ENCODE measurements at regions not wholly inside any gene's neighbourhood (a gene's known extent, or its start where the extent isn't known, plus 50 kb on each side); places are given as distances from the start of the nearest gene placed in this dataset.

GRCh38 chr10:124346831-124347230 lies 71.9 kb downstream of the OAT start:
- DNase-seq = no peak

GRCh38 chr10:124345521-124345920 lies 73.2 kb downstream of the OAT start:
- no peak for DNase-seq

- DNase-seq = no peak
Measured at GRCh38 chr10:124344931-124345330, 73.8 kb downstream of the OAT start.

- no peak for DNase-seq
Measured at GRCh38 chr10:124344266-124344590, 74.5 kb downstream of the OAT start.

- DNase-seq = no peak
Measured at GRCh38 chr10:124343351-124344265, 75.1 kb downstream of the OAT start.

GRCh38 chr10:124342821-124343170 lies 75.9 kb downstream of the OAT start:
- no peak for DNase-seq

GRCh38 chr10:124342136-124342820 lies 76.4 kb downstream of the OAT start:
- no peak for DNase-seq

GRCh38 chr10:124341768-124342135 lies 77.0 kb downstream of the OAT start:
- peak; percentile 68 for DNase-seq

- DNase-seq = no peak
Measured at GRCh38 chr10:124340033-124340760, 78.5 kb downstream of the OAT start.

- DNase-seq = no peak
Measured at GRCh38 chr10:124339119-124340032, 79.3 kb downstream of the OAT start.

- no peak for DNase-seq
Measured at GRCh38 chr10:124338276-124338925, 80.3 kb downstream of the OAT start.

- DNase-seq = no peak
Measured at GRCh38 chr10:124336186-124336585, 82.5 kb downstream of the OAT start.

GRCh38 chr10:124333931-124334330 lies 84.8 kb downstream of the OAT start:
- no peak for DNase-seq

- DNase-seq = no peak
Measured at GRCh38 chr10:124332426-124332825, 86.3 kb downstream of the OAT start.

- DNase-seq = no peak
Measured at GRCh38 chr10:124329941-124330340, 88.8 kb downstream of the OAT start.

GRCh38 chr10:124329362-124329761 lies 89.4 kb downstream of the OAT start:
- DNase-seq = no peak

- no peak for DNase-seq
Measured at GRCh38 chr10:124328477-124329220, 90.1 kb downstream of the OAT start.

- DNase-seq = no peak
Measured at GRCh38 chr10:124325998-124326636, 92.6 kb downstream of the OAT start.

GRCh38 chr10:124325633-124325914 lies 93.1 kb downstream of the OAT start:
- no peak for DNase-seq

- DNase-seq = no peak
Measured at GRCh38 chr10:124324856-124325632, 93.7 kb downstream of the OAT start.
